Fibroblast of the conjunctiva (primary cell): ENCODE measurements at regions not wholly inside any gene's neighbourhood (a gene's known extent, or its start where the extent isn't known, plus 50 kb on each side); places are given as distances from the start of the nearest gene placed in this dataset.
A peak's percentile ranks its signal among the peaks of the same experiment; 100 is the strongest.
"Not testable (repeated sequence)": the region's sequence is repeated elsewhere in the genome, so short reads cannot be mapped to it uniquely, and the experiment has no call there.

Experiments
- DNase-seq: peaks from one replicate; pipeline ENCODE4 v3.0.0-alpha.2; 2010; ENCODE audit warnings: low read depth

DNA sequence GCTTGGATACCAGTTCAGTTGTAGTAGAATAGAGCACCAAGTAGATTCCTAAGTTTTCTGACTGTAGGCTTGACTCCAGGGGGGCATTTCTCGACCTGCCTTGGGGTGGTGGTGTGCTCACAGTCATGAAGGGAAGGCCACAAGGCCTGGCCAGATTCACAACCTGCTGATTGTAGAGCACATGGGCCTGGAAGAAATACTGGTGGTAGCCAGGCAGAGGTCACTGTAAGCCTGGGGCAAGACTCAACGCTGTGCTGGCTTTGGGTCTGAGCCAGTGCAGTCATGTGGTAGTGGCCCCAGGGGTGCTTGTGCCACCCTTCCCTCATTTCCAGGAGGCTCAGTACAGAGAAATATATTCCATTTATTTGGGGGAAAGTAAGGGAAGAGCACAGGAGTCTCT, 832.3 kb upstream of the SLC10A2 start:
- DNase-seq, result no peak

- DNase-seq, result no peak
These were observed 829.8 kb upstream of the SLC10A2 start for GRCh38 chr13:103895835-103896531.

DNA sequence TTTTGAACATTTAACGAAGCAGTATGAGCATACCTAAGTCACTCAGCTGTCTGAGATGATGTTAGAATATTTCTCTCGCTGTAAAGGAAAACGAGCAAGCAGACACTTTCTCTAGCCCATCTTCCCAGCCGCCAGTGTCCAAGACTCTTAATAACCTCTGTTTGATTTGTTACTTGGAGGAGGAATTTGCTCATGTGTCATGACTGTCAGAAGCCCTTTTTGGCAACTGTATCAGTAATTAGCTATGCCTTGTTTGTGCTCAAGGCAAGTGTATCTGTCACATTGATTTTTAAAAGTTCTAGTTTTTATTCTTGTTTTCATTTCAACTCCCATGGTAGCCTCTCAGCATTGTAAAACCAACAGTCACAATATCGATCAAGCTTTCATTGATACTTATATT, 828.4 kb upstream of the SLC10A2 start:
- no peak for DNase-seq

DNA sequence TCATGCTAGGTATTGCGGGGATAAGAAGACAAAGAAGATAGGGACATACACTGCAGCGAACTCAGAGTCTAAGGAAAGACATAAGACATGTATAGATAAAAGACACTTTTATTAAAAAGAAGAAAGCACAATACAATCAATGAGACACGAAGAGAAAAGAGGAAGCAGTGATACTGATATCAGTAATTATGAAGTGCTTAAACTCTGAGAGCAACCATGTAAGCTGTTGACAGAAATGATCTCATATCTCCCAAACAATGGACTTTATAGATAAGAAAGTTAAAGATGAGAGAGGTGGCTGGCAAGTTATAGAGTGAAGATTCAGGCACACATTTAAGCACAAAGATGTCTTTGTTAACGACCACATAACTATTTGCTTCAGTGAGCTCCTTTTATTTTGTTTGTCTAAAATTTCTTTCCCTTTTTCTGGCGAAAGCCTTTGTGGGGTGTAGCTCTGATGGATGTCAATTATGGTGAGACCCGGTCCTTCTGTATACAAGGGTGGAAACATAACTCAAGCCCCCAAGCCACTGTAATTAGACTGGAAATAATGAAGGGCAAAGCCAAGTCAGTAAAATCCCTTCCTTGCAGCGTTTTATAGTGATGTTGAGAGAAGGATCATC, 818.0 kb upstream of the SLC10A2 start:
- no peak for DNase-seq

DNA sequence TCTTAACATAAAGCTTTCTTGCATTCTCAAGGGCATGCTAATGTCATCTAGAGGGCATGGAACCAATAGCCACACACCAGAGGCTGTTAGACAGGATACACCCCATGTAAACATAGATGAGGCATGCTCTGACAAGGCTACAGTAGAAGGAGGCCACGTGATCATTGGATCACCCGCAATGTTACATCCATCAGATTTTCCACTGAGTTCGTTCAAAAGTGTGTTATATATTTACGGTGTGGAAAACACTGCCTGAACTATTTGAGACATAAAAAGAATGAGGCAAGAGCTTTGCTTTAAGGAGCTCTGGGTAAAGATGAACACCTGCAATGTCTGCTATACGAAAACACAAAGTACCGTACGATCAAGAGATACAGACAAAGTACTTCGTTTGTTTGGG, 817.5 kb upstream of the SLC10A2 start:
- DNase-seq, result no peak

GRCh38 chr13:103883164-103883563, 816.9 kb upstream of the SLC10A2 start:
- peak; percentile 83 for DNase-seq

- not testable (repeated sequence) for DNase-seq
These were observed 813.9 kb upstream of the SLC10A2 start for GRCh38 chr13:103880146-103880545.

- no peak for DNase-seq
These were observed 812.8 kb upstream of the SLC10A2 start for GRCh38 chr13:103878891-103879605.

GRCh38 chr13:103876571-103876970, 810.4 kb upstream of the SLC10A2 start:
- DNase-seq, result no peak

DNA sequence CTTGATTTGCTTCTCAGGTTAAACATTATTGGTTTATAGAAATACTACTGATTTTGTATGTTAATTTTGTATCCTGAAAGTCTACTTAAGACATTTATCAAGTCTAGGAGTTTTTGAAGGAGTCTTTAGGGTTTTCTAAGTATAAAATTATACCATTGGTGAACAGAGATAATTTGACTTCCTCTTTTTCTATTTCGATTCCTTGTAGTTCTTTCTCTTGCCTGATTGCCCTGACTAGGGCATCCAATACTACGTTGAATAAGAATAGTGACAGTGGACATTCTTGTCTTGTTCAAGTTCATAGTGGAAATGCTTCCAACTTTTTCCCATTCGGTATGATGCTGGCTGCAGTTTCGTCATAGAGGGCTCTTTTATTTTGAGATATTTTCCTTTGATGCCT, 807.5 kb upstream of the SLC10A2 start:
- DNase-seq, result no peak

GRCh38 chr13:103866048-103866447, 799.8 kb upstream of the SLC10A2 start:
- no peak for DNase-seq

GRCh38 chr13:103862525-103862924, 796.3 kb upstream of the SLC10A2 start:
- DNase-seq, result no peak

DNA sequence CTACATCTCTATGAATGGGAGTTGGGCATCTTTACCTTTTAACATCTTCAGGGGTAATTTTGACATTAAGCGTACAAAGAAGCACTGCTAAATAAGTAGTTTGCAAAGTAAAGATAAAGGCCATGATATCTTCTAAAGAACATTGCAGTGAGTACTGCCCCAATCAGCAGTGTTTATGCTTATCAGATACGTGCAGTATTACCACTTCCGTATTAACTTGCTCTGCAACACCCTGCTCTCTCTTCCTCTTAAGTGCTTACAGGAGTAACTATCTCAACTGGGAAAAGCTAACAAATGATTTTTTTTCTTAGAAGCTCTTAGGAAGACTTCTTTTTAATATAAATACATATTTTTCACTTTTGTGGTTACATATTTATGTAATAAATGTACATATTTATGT, 793.7 kb upstream of the SLC10A2 start:
- DNase-seq, result no peak

DNA sequence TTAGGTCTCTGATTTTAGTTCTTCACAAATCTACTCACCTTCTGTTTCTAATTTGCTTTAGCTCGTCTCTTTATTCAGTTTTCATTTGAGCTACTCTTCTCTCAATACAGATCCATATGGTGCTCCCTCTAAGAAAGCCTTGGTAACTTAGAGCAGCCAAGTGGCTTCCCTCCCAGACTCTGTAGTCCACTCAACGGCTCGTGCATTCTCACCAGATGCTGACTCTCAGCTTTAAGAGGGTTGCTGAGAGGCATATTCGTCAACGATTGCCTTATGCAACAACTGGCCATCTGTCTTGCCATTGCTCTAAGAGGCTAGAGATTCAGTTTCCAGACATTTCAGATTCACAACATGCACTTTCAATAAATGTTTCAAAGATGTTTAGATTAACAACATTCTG, 785.8 kb upstream of the SLC10A2 start:
- no peak for DNase-seq

- DNase-seq, result no peak
These were observed 778.3 kb upstream of the SLC10A2 start for GRCh38 chr13:103844471-103844870.

DNA sequence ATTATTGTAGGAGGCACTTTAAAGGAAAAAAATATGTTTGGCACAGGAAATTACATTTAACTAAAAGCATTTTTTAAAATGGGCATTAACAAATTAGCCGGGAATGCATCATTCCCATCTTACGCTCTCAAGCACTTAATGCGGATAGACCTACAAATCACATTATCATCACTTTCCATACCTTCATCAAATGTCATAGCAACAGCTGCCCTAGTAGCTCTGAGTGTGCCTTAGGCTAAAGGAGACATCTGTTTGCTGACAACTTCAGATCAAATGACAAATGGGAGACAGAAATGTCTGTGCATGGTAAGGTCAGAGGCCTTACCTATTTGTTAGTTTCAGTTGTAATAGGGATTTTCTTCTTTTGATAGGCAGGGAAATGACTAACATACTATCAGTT, 773.2 kb upstream of the SLC10A2 start:
- no peak for DNase-seq

GRCh38 chr13:103835052-103835451, 768.8 kb upstream of the SLC10A2 start:
- DNase-seq, result no peak

- DNase-seq, result no peak
These were observed 767.2 kb upstream of the SLC10A2 start for GRCh38 chr13:103833294-103833852.

GRCh38 chr13:103815619-103816018, 749.4 kb upstream of the SLC10A2 start:
- DNase-seq, result no peak

DNA sequence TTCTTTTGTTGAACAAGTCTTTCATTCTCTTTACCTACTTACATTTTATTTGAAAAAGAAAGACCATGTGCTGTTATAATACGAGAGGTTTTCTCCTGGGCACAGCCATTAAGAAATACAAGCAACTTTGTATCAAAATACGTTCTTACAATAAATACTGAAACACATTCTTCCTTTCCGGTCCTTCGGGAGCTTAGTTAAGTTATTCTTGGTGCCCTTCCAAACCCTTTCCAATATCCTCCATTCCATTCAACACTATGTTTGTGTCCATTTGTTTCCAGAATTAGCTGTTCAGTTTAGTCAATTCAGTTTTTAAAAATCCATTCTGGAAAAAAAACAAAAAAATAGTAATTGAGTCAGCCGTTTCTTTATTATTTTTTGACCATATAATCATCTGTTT, 746.8 kb upstream of the SLC10A2 start:
- DNase-seq, result no peak

- DNase-seq, result no peak
These were observed 746.3 kb upstream of the SLC10A2 start for GRCh38 chr13:103812558-103812957.

DNA sequence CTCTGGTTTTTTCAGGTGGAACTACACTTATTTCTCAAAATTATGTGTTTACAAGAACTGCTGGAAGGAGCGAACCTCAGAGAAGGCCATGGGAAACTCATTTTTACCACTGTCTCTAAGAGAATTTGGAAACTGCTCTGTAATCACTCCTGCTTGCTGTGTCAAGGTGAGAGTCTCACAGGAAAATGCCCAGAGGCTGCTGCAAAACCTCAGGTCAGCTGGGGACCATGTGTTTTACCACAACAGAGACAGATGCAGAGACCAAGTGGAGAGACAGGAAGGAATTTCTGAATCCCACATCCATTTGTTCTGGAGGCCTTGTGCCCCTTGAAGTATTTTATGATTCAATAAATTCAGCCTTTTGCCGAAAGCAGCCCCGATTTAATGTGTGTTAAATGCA, 743.8 kb upstream of the SLC10A2 start:
- no peak for DNase-seq

GRCh38 chr13:103805771-103806170, 739.6 kb upstream of the SLC10A2 start:
- no peak for DNase-seq
